ENCODE measurements at regions not wholly inside any gene's neighbourhood (a gene's known extent, or its start where the extent isn't known, plus 50 kb on each side); places are given as distances from the start of the nearest gene placed in this dataset.
A peak's percentile ranks its signal among the peaks of the same experiment; 100 is the strongest.
"Not testable (repeated sequence)": the region's sequence is repeated elsewhere in the genome, so short reads cannot be mapped to it uniquely, and the experiment has no call there.

- no peak overlapping the region for H3K27ac ChIP-seq
- no peak for TF ChIP-seq ZFX (IDR thresholded peaks at IDR 0.05)
- TF ChIP-seq CTCF (conservative IDR thresholded peaks at IDR 0.05), result peak; percentile 60
Observed at GRCh38 chr4:72886602-72887001, 182.9 kb downstream of the COX18 start.

- not testable (repeated sequence) for H3K27ac ChIP-seq
Observed at GRCh38 chr4:72884225-72884624, 185.3 kb downstream of the COX18 start.

- H3K27ac ChIP-seq, result no peak overlapping the region
- no peak for TF ChIP-seq ZFX (IDR thresholded peaks at IDR 0.05)
- TF ChIP-seq CTCF (conservative IDR thresholded peaks at IDR 0.05), result no peak
Observed at GRCh38 chr4:72876946-72877345, 192.6 kb downstream of the COX18 start.

- H3K27ac ChIP-seq, result no peak overlapping the region
- no peak for TF ChIP-seq CTCF (conservative IDR thresholded peaks at IDR 0.05)
- TF ChIP-seq ZFX (IDR thresholded peaks at IDR 0.05), result no peak
Observed at GRCh38 chr4:72875545-72875944, 194.0 kb downstream of the COX18 start.

GRCh38 chr4:72875138-72875537 lies 194.4 kb downstream of the COX18 start:
- TF ChIP-seq CTCF (conservative IDR thresholded peaks at IDR 0.05), result no peak
- no peak for TF ChIP-seq ZFX (IDR thresholded peaks at IDR 0.05)
- no peak overlapping the region for H3K27ac ChIP-seq

- TF ChIP-seq ZFX (IDR thresholded peaks at IDR 0.05) (no peak), CTCF (conservative IDR thresholded peaks at IDR 0.05) (no peak)
Observed at GRCh38 chr4:72864898-72865297, 204.6 kb downstream of the COX18 start.

GRCh38 chr4:72864277-72864676 lies 205.2 kb downstream of the COX18 start:
- not testable (repeated sequence) for H3K27ac ChIP-seq

More at GRCh38 chr4:72864898-72865297, 204.6 kb downstream of the COX18 start:
- no peak overlapping the region for H3K27ac ChIP-seq

- no peak for TF ChIP-seq CTCF (conservative IDR thresholded peaks at IDR 0.05)
- no peak overlapping the region for H3K27ac ChIP-seq
Observed at GRCh38 chr4:72860766-72861165, 208.8 kb downstream of the COX18 start.

GRCh38 chr4:72858328-72858727 lies 211.2 kb downstream of the COX18 start:
- TF ChIP-seq ZFX (IDR thresholded peaks at IDR 0.05) (no peak), CTCF (conservative IDR thresholded peaks at IDR 0.05) (no peak)
- H3K27ac ChIP-seq, result no peak overlapping the region
